Epithelial cell of proximal tubule (primary cell): ENCODE measurements at regions not wholly inside any gene's neighbourhood (a gene's known extent, or its start where the extent isn't known, plus 50 kb on each side); places are given as distances from the start of the nearest gene placed in this dataset.

ENCODE experiments used
- DNase-seq: peaks from one replicate; pipeline ENCODE4 v3.0.0-alpha.2; 2011; ENCODE audit warnings: low read depth
- H3K4me3 ChIP-seq: 2 replicates; pipeline ENCODE4 v1.5.1; 2011; ENCODE audit warnings: low read depth, mild to moderate bottlenecking, low read length
- TF ChIP-seq, protein P1 (sequence below): conservative IDR thresholded peaks from 2 replicates; pipeline ENCODE4 v1.5.1; 2012; ENCODE audit warnings: low read depth, mild to moderate bottlenecking, low read length

DNA sequence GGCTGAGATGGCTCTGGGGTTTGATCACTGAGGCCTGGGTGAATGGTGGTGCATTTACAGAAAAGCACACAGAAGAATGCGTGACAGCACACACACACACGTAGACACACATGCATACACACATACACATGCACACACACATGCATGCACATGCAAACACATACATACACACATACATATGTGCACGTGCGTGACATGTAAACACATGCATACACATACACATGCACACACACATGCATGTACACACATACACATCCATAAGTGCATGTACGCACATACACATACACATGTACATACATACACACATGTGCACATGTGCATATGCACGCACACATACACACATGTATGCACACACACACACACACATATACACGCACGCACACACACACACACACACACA lies 108.4 kb downstream of the AIPL1 start:
- TF ChIP-seq, protein P1, sequence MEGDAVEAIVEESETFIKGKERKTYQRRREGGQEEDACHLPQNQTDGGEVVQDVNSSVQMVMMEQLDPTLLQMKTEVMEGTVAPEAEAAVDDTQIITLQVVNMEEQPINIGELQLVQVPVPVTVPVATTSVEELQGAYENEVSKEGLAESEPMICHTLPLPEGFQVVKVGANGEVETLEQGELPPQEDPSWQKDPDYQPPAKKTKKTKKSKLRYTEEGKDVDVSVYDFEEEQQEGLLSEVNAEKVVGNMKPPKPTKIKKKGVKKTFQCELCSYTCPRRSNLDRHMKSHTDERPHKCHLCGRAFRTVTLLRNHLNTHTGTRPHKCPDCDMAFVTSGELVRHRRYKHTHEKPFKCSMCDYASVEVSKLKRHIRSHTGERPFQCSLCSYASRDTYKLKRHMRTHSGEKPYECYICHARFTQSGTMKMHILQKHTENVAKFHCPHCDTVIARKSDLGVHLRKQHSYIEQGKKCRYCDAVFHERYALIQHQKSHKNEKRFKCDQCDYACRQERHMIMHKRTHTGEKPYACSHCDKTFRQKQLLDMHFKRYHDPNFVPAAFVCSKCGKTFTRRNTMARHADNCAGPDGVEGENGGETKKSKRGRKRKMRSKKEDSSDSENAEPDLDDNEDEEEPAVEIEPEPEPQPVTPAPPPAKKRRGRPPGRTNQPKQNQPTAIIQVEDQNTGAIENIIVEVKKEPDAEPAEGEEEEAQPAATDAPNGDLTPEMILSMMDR = no peak
- no peak overlapping the region for H3K4me3 ChIP-seq
- no peak for DNase-seq

DNA sequence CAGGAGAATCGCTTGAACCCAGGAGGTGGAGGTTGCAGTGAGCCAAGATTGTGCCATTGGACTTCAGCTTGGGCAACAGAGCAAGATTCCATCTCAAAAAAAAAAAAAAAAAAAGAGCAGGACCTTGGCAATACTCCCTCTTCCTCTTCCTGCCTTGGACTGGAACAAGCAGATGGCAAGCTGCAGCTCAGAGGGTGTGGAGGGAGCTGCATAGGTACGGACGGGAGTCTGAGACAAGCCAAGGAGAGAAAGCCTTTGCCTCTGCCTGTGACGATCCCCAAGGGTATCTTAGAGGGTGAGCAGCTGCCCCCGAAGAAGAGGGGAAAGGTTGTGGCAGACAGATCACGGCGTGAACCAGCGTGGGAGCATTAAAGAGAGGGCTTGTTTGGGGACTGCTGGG lies 109.2 kb downstream of the AIPL1 start:
- H3K4me3 ChIP-seq = no peak overlapping the region
- TF ChIP-seq, protein P1 = no peak
- DNase-seq = no peak

DNA sequence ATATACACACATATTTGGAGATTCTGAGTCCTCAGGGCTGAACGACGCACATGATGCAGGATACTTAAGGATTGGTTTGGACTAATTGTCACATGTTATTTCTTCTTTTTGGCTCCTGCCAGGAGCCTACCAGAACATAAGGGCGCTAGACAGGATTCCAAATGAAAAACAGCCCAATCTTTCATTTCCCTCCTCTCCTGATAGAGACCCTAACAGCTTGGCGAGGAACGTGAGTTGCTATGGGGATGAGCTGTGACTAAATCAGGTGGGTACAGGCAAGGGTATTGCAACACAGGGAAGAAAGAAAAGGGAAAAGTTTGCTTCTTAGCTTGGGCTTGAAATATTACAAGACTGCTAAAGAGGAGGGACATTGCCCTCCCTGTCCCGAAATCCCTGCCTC lies 109.9 kb downstream of the AIPL1 start:
- no peak for DNase-seq
- no peak overlapping the region for H3K4me3 ChIP-seq
- TF ChIP-seq, protein P1 = no peak

DNA sequence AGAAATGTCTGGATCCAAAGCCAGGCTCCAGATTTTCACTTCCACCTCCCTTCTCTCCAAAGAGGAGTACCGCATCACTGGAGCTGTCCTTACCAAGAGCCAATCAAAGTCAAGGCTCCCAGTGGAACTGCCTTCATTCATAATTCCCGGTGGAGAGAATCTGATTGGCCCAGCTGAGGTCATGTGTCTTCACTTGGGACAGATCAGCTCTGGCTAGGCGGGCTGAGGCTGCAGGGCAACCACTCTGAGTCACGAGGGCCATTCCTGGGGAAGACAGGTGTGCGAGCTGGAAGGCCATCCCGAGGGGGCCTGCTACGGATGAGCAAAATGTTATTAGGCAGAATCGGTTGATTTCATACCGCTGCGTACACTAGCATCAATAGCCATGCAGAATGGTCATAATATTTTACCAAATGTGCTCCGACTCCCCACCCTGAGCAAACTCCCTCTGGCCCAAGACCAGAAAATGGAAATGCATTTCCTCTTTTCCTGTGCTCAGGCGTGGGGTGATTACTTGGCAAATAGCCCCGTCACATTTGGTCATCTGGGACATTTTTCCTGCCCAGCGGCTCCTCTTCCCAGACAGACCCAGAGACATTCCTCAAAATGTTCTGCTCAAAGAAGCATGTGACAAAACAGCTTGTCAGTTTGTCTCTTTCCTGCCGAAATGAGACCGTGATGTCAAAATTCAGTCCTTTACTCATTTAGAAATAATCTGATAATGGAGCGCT lies 111.1 kb downstream of the AIPL1 start:
- DNase-seq = no peak
- no peak overlapping the region for H3K4me3 ChIP-seq
- TF ChIP-seq, protein P1 = no peak

DNA sequence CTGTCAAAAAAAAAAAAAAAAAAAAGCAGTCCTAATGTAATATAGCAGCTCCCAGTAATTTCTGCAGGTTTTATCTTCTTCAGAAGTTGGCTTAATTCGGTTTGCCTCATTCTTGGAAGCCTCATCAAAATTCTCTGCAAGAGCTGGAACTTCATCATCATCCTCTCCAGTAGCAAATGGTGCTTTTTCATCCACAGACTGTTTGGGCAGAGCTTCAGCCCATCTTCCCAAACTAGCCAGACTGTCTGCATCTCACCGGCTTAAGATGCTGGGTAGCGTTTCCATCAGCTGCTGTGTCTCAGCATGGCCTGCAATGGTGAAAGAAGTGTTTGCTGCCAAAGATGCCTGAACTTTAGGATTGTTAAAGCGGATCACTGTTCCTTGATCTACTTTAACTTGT lies 112.6 kb downstream of the AIPL1 start:
- TF ChIP-seq, protein P1 = no peak
- no peak overlapping the region for H3K4me3 ChIP-seq
- no peak for DNase-seq

DNA sequence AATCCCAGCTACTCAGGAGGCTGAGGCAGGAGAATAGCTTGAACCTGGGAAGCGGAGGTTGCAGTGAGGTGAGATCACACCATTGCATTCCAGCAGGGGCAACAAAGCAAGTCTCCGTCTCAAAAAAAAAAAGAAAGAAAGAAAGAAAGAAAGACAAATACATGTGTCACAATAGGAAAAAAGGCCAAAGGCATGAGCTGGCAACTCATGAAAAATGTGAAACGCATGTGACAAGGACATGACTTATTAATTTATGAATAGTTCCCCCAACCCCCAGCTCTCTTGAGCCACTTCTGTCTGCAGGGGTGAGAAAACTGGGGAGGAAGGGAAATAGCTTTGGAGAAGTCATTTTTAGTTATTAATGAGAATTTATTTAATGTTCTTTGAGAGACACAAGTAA lies 120.6 kb downstream of the AIPL1 start:
- TF ChIP-seq, protein P1 = no peak
- H3K4me3 ChIP-seq = no peak overlapping the region
- no peak for DNase-seq

DNA sequence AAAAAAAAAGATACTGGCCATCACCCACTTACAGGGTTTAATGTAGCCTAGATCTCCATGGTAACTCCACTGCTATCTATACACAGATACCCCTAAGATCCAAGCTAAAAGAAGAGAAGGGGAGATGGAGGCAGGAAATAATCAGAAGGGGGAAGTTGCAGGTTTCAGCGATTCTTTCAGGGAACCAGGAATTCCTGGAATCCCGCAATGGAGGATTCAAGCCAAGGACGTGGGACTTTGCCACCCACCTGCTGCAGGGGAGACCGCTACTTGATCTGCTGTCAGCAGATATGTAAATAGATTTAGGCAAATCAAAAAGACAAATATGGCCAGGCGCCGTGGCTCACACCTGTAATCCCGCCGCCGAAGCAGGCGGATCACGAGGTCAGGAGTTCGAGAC lies 121.1 kb downstream of the AIPL1 start:
- TF ChIP-seq, protein P1 = no peak
- DNase-seq = no peak
- no peak overlapping the region for H3K4me3 ChIP-seq
